ENCODE measurements at regions not wholly inside any gene's neighbourhood (a gene's known extent, or its start where the extent isn't known, plus 50 kb on each side); places are given as distances from the start of the nearest gene placed in this dataset.

- TF ChIP-seq CTCF (IDR thresholded peaks at IDR 0.05), result no peak
- TF ChIP-seq POLR2A (IDR thresholded peaks at IDR 0.05), result no peak
- TF ChIP-seq EP300 (IDR thresholded peaks at IDR 0.05), result no peak
Measured at GRCh38 chr2:125642032-125642431, 1013.9 kb upstream of the GYPC start.

Data from stomach (tissue), 4 donors.